HepG2 (cell line): ENCODE measurements at regions not wholly inside any gene's neighbourhood (a gene's known extent, or its start where the extent isn't known, plus 50 kb on each side); places are given as distances from the start of the nearest gene placed in this dataset.

Experiments used
- ATAC-seq: fragments of 200-7000 bp; cut with Tn5 transposase; 3 replicates; pipeline ENCODE4 v1.9.1; 2020; ENCODE audit warnings: mild to moderate bottlenecking, moderate library complexity
- BruUV-seq: library from RNA; stranded (reverse); fragments of 400-500 nt; replicated peaks from 2 replicates; lab custom pipeline; 2021; lab: Mats Ljungman, UMichigan
- CTCF ChIA-PET: fragments of 300-600 bp; formaldehyde crosslinking; extraction: SDS; loops from one replicate; lab custom pipeline; 2021; ENCODE audit warnings: low total read pairs, inconsistent platforms, low intra/inter-chr PET ratio; lab: Yijun Ruan, JAX
- POLR2A ChIA-PET: fragments of 350-600 bp; sonication (Branson Sonifier 250); formaldehyde crosslinking; loops from one replicate; lab custom pipeline; 2020; ENCODE audit warnings: antibody characterized with exemption, inconsistent platforms; lab: Yijun Ruan, JAX
- DNase-seq: peaks from one replicate; pipeline ENCODE4 v3.0.0-alpha.2; 2015; ENCODE audit warnings: low spot score
- FAIRE-seq: peaks from 3 replicates; lab custom pipeline; 2011; peaks lifted over from hg19 to GRCh38; lab: Jason Lieb, UNC
- H2AFZ ChIP-seq: one replicate; pipeline ENCODE4 v1.6.1; 2011; ENCODE audit warnings: low read length, inconsistent platforms
- H3K27ac ChIP-seq: fragments of 300-600 bp; 3 replicates; pipeline ENCODE4 v1.8.0; 2011; ENCODE audit warnings: mixed run types, mild to moderate bottlenecking, mixed read lengths, low read length, inconsistent platforms; ENCODE audit not compliant: insufficient read depth; ENCODE audit errors: extremely low read length
- H3K27me3 ChIP-seq, 2 experiments: fragments of 200-600 bp in 1 of 2; 2 replicates in 1 of 2; 3 replicates in 1 of 2; pipeline versions ENCODE4 v1.6.0 to v1.8.0; 2011; ENCODE audit warnings: low read length in 2 of 2, mild to moderate bottlenecking in 2 of 2, moderate library complexity in 2 of 2, inconsistent platforms in 1 of 2; ENCODE audit not compliant: insufficient read depth in 2 of 2, control insufficient read depth in 1 of 2
- H3K36me3 ChIP-seq, 2 experiments: fragments of 200-600 bp in 1 of 2; replicated peaks in 1 of 2; 2 replicates in 1 of 2; 3 replicates in 1 of 2; pipeline versions ENCODE4 v1.5.1 to v1.8.0; 2011; ENCODE audit warnings: low read length in 2 of 2, inconsistent platforms in 1 of 2; ENCODE audit not compliant: insufficient read depth in 2 of 2, control insufficient read depth in 1 of 2
- H3K4me1 ChIP-seq: 2 replicates; pipeline ENCODE4 v1.5.1; 2012; ENCODE audit warnings: low read length, inconsistent platforms; ENCODE audit not compliant: insufficient read depth
- H3K4me2 ChIP-seq: 2 replicates; pipeline ENCODE4 v1.6.0; 2011; ENCODE audit warnings: low read depth, low read length, inconsistent platforms
- H3K4me3 ChIP-seq, 3 experiments: fragments of 200-600 bp in 1 of 3; sonication (generic), shearing (Covaris generic) in 1 of 3; replicated peaks in 1 of 3; 2 replicates each; pipeline ENCODE4 v1.5.1; 2011 to 2016; ENCODE audit warnings: low read length in 3 of 3, inconsistent platforms in 2 of 3, low read depth in 2 of 3, mild to moderate bottlenecking in 2 of 3, control low read depth in 1 of 3, mixed read lengths in 1 of 3; ENCODE audit not compliant: insufficient read depth in 1 of 3
- H3K79me2 ChIP-seq: one replicate; pipeline ENCODE4 v1.6.1; 2011; ENCODE audit warnings: low read length, inconsistent platforms; ENCODE audit not compliant: insufficient read depth
- H3K9ac ChIP-seq: 2 replicates; pipeline ENCODE4 v1.6.0; 2011; ENCODE audit warnings: mild to moderate bottlenecking, low read depth, low read length, inconsistent platforms; ENCODE audit not compliant: insufficient read depth
- H3K9me3 ChIP-seq: 2 replicates; pipeline ENCODE4 v1.5.1; 2012; ENCODE audit warnings: mild to moderate bottlenecking, low read length
- H4K20me1 ChIP-seq: 2 replicates; pipeline ENCODE4 v1.6.0; 2011; ENCODE audit warnings: inconsistent platforms, mild to moderate bottlenecking, low read length, moderate library complexity; ENCODE audit not compliant: insufficient read depth
- ARNT ChIP-seq: fragments of 450-650 bp; IDR thresholded peaks from 2 replicates; pipeline ENCODE4 v1.6.1; 2017
- DMTF1 ChIP-seq: sonication (generic); formaldehyde crosslinking; IDR thresholded peaks from 2 replicates; pipeline ENCODE4 v1.4.0; 2020; ENCODE audit warnings: mild to moderate bottlenecking, missing genetic modification reagents
- HES4 ChIP-seq: sonication (generic); formaldehyde crosslinking; IDR thresholded peaks from 2 replicates; pipeline ENCODE4 v1.9.0; 2021; ENCODE audit warnings: mild to moderate bottlenecking, missing genetic modification reagents, borderline replicate concordance
- SSRP1 ChIP-seq: IDR thresholded peaks from 2 replicates; pipeline ENCODE4 v1.6.1; 2016; ENCODE audit warnings: control low read depth
- ZBTB7A ChIP-seq: sonication (generic); formaldehyde crosslinking; IDR thresholded peaks from 2 replicates; pipeline ENCODE4 v1.8.0; 2022; ENCODE audit warnings: mild to moderate bottlenecking, missing genetic modification reagents
- ZC3H13 ChIP-seq: sonication (generic); formaldehyde crosslinking; IDR thresholded peaks from 2 replicates; pipeline ENCODE4 v1.8.1; 2023; ENCODE audit warnings: mild to moderate bottlenecking, missing genetic modification reagents, moderate library complexity
- ZNF276 ChIP-seq: sonication (generic); formaldehyde crosslinking; IDR thresholded peaks from 2 replicates; pipeline ENCODE4 v1.4.0; 2020; ENCODE audit warnings: mild to moderate bottlenecking, low read depth, missing genetic modification reagents
- WGBS: methylation state at CpG from one replicate; pipeline ENCODE4 v1.1.6; 2017; ENCODE audit warnings: low lambda C conversion rate; 5-methylcytosine and 5-hydroxymethylcytosine counted together
- in situ Hi-C: cut with HindIII; loops from 2 replicates; pipeline ENCODE4 v1.10.0; 2017; ENCODE audit warnings: low pct_unique_long_range_greater_than_20kb; ENCODE audit not compliant: extremely low pct_ligation_motif_present
- intact Hi-C: fragments of 100-400 bp; cut with micrococcal nuclease; formaldehyde crosslinking; loops from one replicate; pipeline ENCODE4 v1.10.0; 2022; ENCODE audit not compliant: unreplicated experiment
- TF ChIP-seq, protein P1 (sequence below): sonication (generic); IDR thresholded peaks from 2 replicates; pipeline ENCODE4 v1.6.1; 2016; ENCODE audit warnings: low read depth, borderline replicate concordance
- TF ChIP-seq, protein P2 (sequence below): IDR thresholded peaks from 2 replicates; pipeline ENCODE4 v1.6.1; 2016; ENCODE audit warnings: low read depth, missing genetic modification reagents, missing compliant biosample characterization

DNA sequence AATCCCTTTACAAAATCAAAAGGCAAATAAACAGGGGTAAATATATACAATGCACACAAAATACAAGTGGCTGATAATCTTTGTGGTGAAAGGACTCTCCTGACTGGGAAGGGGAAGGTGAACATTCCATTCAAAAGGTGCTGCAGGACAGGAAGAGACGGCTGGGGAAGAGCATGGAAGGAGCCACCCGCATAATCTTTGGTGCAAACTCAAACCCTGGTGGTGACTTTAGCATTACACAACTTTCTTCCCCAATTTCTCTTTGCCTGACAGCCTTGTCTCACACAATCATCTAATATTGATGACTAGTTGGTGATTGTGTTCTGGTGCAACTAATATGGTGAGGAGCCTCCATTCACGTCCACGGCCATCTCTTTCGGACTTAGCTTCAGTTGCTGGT, 117.0 kb upstream of the EGFR start:
- H3K27me3 ChIP-seq: peaks cover 0 to 8% of the 10 kb centered on the region in 2 experiments; a peak in 1 of 5 replicates
- H3K27ac ChIP-seq: no peak overlapping the region
- no peaks in the 10 kb centered on the region for H3K9me3 ChIP-seq
- H3K9ac ChIP-seq: no peak overlapping the region
- ChIA-PET CTCF (no interaction called here), POLR2A (no interaction called here)
- no peak overlapping the region for H2AFZ ChIP-seq
- DNase-seq: no peak
- TF ChIP-seq ZC3H13 (no peak), SSRP1 (CRISPR knock-in tag) (no peak), ARNT (no peak)
- TF ChIP-seq, protein P1, sequence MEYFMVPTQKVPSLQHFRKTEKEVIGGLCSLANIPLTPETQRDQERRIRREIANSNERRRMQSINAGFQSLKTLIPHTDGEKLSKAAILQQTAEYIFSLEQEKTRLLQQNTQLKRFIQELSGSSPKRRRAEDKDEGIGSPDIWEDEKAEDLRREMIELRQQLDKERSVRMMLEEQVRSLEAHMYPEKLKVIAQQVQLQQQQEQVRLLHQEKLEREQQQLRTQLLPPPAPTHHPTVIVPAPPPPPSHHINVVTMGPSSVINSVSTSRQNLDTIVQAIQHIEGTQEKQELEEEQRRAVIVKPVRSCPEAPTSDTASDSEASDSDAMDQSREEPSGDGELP: no peak
- no peak for FAIRE-seq
- intact Hi-C loops (no loop called here), in situ Hi-C loops (no loop called here)
- H3K79me2 ChIP-seq: no peaks in the 10 kb centered on the region
- H4K20me1 ChIP-seq: no peaks in the 10 kb centered on the region
- H3K36me3 ChIP-seq: no peaks in the 10 kb centered on the region
- WGBS: 55% methylated on average over 5 of the region's 5 CpGs
- no peaks in the 10 kb centered on the region for H3K4me1 ChIP-seq
- no TSS peak for BruUV-seq
- H3K4me3 ChIP-seq: no peak overlapping the region
- no peak overlapping the region for H3K4me2 ChIP-seq
- no peak for ATAC-seq

DNA sequence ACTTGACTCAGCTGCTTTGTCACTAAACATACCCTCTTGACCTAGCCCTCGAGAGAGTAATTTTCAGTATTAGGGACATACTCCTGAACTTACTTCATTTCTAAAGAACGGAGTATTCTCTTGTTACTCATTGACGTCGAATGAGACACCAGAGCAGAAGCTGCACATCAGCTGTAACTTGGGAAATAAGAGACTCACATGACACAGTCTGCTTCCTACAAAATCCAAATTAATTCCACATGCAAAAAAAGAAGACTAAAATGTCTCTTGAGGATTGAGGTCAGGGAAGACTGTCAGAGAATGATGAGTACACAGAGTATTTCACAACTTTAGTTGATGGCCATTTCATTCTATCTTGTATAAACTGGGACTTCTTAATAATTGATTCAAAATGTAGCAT, 114.7 kb upstream of the EGFR start:
- intact Hi-C loops: no loop called here
- in situ Hi-C loops: no loop called here
- no peak for FAIRE-seq
- TF ChIP-seq HES4 (no peak), DMTF1 (no peak), ZBTB7A (CRISPR knock-in tag) (no peak), ZNF276 (CRISPR knock-in tag) (no peak)
- TF ChIP-seq, protein P2, sequence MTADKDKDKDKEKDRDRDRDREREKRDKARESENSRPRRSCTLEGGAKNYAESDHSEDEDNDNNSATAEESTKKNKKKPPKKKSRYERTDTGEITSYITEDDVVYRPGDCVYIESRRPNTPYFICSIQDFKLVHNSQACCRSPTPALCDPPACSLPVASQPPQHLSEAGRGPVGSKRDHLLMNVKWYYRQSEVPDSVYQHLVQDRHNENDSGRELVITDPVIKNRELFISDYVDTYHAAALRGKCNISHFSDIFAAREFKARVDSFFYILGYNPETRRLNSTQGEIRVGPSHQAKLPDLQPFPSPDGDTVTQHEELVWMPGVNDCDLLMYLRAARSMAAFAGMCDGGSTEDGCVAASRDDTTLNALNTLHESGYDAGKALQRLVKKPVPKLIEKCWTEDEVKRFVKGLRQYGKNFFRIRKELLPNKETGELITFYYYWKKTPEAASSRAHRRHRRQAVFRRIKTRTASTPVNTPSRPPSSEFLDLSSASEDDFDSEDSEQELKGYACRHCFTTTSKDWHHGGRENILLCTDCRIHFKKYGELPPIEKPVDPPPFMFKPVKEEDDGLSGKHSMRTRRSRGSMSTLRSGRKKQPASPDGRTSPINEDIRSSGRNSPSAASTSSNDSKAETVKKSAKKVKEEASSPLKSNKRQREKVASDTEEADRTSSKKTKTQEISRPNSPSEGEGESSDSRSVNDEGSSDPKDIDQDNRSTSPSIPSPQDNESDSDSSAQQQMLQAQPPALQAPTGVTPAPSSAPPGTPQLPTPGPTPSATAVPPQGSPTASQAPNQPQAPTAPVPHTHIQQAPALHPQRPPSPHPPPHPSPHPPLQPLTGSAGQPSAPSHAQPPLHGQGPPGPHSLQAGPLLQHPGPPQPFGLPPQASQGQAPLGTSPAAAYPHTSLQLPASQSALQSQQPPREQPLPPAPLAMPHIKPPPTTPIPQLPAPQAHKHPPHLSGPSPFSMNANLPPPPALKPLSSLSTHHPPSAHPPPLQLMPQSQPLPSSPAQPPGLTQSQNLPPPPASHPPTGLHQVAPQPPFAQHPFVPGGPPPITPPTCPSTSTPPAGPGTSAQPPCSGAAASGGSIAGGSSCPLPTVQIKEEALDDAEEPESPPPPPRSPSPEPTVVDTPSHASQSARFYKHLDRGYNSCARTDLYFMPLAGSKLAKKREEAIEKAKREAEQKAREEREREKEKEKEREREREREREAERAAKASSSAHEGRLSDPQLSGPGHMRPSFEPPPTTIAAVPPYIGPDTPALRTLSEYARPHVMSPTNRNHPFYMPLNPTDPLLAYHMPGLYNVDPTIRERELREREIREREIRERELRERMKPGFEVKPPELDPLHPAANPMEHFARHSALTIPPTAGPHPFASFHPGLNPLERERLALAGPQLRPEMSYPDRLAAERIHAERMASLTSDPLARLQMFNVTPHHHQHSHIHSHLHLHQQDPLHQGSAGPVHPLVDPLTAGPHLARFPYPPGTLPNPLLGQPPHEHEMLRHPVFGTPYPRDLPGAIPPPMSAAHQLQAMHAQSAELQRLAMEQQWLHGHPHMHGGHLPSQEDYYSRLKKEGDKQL (CRISPR knock-in tag): no peak

More for the DNA sequence above, 114.7 kb upstream of the EGFR start:
- no peak overlapping the region for H2AFZ ChIP-seq
- no peak for DNase-seq
- no peak overlapping the region for H3K27ac ChIP-seq
- 49% methylated on average over 4 of the region's 4 CpGs for WGBS
- H3K9me3 ChIP-seq: no peaks in the 10 kb centered on the region
- CTCF ChIA-PET: no interaction called here
- POLR2A ChIA-PET: no interaction called here
- BruUV-seq: no TSS peak
- H3K36me3 ChIP-seq: no peaks in the 10 kb centered on the region
- no peak overlapping the region for H3K4me2 ChIP-seq
- H3K4me1 ChIP-seq: no peaks in the 10 kb centered on the region
- no peaks in the 10 kb centered on the region for H4K20me1 ChIP-seq
- no peak for ATAC-seq
- H3K9ac ChIP-seq: no peak overlapping the region
- no peak overlapping the region for H3K4me3 ChIP-seq
- H3K27me3 ChIP-seq: peaks cover 0 to 8% of the 10 kb centered on the region in 2 experiments; a peak in 1 of 5 replicates
- no peaks in the 10 kb centered on the region for H3K79me2 ChIP-seq
